VCaP (cell line): ENCODE measurements at regions not wholly inside any gene's neighbourhood (a gene's known extent, or its start where the extent isn't known, plus 50 kb on each side); places are given as distances from the start of the nearest gene placed in this dataset.

Source experiments
- H3K27ac ChIP-seq: fragments of 450-650 bp; 2 replicates; pipeline ENCODE4 v1.5.1; 2017
- TF ChIP-seq, protein P1 (sequence below): fragments of 450-650 bp; conservative IDR thresholded peaks from 2 replicates; pipeline ENCODE4 v1.5.1; 2017; ENCODE audit warnings: mild to moderate bottlenecking, moderate library complexity

DNA sequence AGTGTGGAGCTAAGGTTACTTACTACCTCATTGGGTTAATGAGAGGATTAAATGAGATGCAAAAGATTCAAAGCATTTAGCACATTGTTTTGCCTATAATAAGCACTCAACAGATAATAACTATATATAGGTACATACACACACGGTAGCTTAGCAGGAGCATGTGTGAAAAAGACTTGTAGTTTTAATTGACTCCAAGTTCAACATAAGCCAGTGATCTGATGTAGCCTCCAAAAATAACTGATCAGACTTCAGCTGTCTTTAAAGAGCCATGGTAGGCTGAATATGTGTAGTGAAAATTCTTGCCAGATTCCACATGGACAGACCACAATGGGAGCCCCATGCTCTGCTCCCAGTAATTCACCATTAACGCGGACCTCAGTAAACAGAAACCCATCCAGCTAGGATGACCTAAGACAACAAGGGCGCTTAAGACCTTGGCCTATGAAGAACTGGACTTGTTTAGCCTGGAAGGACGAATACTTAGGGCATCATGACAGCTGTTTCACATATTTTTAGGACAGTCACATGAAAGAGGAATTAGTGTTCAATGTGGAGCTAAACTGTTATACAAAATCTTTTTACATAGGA lies 115.1 kb upstream of the ZNF366 start:
- no peak overlapping the region for H3K27ac ChIP-seq
- TF ChIP-seq, protein P1, sequence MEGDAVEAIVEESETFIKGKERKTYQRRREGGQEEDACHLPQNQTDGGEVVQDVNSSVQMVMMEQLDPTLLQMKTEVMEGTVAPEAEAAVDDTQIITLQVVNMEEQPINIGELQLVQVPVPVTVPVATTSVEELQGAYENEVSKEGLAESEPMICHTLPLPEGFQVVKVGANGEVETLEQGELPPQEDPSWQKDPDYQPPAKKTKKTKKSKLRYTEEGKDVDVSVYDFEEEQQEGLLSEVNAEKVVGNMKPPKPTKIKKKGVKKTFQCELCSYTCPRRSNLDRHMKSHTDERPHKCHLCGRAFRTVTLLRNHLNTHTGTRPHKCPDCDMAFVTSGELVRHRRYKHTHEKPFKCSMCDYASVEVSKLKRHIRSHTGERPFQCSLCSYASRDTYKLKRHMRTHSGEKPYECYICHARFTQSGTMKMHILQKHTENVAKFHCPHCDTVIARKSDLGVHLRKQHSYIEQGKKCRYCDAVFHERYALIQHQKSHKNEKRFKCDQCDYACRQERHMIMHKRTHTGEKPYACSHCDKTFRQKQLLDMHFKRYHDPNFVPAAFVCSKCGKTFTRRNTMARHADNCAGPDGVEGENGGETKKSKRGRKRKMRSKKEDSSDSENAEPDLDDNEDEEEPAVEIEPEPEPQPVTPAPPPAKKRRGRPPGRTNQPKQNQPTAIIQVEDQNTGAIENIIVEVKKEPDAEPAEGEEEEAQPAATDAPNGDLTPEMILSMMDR, result no peak

GRCh38 chr5:72621576-72621975 lies 114.4 kb upstream of the ZNF366 start:
- no peak overlapping the region for H3K27ac ChIP-seq
- TF ChIP-seq, protein P1, result no peak

- TF ChIP-seq, protein P1, result no peak
Measured at GRCh38 chr5:72619677-72620076, 112.5 kb upstream of the ZNF366 start.

GRCh38 chr5:72619251-72619650 lies 112.0 kb upstream of the ZNF366 start:
- no peak overlapping the region for H3K27ac ChIP-seq
- TF ChIP-seq, protein P1, result no peak

More at GRCh38 chr5:72619677-72620076, 112.5 kb upstream of the ZNF366 start:
- H3K27ac ChIP-seq, result no peak overlapping the region

DNA sequence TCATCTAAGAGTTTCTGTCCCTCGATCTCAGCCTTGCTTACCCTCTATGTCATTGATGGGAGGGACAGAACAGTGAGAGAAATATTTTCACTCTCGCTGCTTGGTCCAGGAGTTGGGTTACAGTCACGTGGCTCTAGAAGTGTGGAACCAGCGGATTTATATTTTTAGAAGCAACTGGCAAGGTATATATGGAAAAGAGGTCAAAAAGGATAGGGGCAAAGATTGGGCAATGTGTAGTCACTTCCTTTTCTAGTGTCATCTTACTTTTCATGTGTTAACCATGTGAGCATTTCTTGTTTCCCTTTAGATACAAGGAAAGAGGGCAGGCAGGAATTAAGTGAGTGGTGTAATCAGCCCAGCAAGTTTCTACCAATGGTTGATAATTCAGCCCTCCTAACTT lies 111.5 kb upstream of the ZNF366 start:
- TF ChIP-seq, protein P1, result no peak
- H3K27ac ChIP-seq, result no peak overlapping the region

DNA sequence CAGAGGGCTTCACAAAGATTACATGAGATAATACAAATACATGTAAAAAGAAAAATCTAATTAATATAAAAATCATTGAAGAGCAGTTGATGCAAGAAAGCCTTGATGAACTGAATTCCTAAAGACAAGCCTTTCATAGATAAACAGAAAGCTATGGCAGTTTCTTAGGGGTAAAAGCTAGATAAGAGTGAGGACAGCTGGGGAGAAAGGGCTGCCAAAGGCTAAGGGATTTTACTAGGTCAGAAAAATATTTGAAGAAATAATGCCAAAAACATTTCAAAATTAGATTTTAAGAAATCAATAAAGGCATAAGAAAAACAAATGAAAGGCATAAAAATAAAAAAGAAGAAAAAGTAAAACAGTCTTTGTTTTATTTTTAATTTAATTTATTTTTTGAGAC lies 107.9 kb upstream of the ZNF366 start:
- H3K27ac ChIP-seq, result no peak overlapping the region
- TF ChIP-seq, protein P1, result no peak

- H3K27ac ChIP-seq, result no peak overlapping the region
- TF ChIP-seq, protein P1, result no peak
Measured at GRCh38 chr5:72613515-72613914, 106.3 kb upstream of the ZNF366 start.
